Neural cell (in vitro differentiated cells): ENCODE measurements at regions not wholly inside any gene's neighbourhood (a gene's known extent, or its start where the extent isn't known, plus 50 kb on each side); places are given as distances from the start of the nearest gene placed in this dataset.

Experiments
- CTCF ChIP-seq: fragments of 450-650 bp; IDR thresholded peaks from 2 replicates; pipeline ENCODE4 v1.5.1; 2014; ENCODE audit warnings: antibody characterized with exemption, mild to moderate bottlenecking, moderate library complexity; ENCODE audit not compliant: poor library complexity, severe bottlenecking
- EZH2 ChIP-seq: fragments of 200-600, 300-800 bp; shearing (Covaris generic), sonication (generic); IDR thresholded peaks from 2 replicates; pipeline ENCODE4 v1.6.1; 2014; ENCODE audit warnings: antibody characterized with exemption, low read length, borderline replicate concordance, mild to moderate bottlenecking; ENCODE audit not compliant: insufficient read depth, poor library complexity, severe bottlenecking
- MXI1 ChIP-seq: fragments of 450-650 bp; conservative IDR thresholded peaks from 2 replicates; pipeline ENCODE4 v1.6.1; 2014; ENCODE audit warnings: antibody characterized with exemption, mild to moderate bottlenecking; ENCODE audit not compliant: poor library complexity, severe bottlenecking
- RAD21 ChIP-seq: fragments of 450-650 bp; conservative IDR thresholded peaks from 2 replicates; pipeline ENCODE4 v1.6.1; 2014; ENCODE audit warnings: antibody characterized with exemption, mild to moderate bottlenecking, moderate library complexity
- SMC3 ChIP-seq: fragments of 450-650 bp; conservative IDR thresholded peaks from 2 replicates; pipeline ENCODE4 v1.6.1; 2014; ENCODE audit warnings: antibody characterized with exemption, mild to moderate bottlenecking, moderate library complexity; ENCODE audit not compliant: poor library complexity
- TAF1 ChIP-seq: IDR thresholded peaks from 2 replicates; pipeline ENCODE4 v1.6.1; 2012; ENCODE audit warnings: low read depth
- TF ChIP-seq, protein P1 (sequence below): IDR thresholded peaks from 2 replicates; pipeline ENCODE4 v1.6.1; 2012; ENCODE audit warnings: borderline replicate concordance

DNA sequence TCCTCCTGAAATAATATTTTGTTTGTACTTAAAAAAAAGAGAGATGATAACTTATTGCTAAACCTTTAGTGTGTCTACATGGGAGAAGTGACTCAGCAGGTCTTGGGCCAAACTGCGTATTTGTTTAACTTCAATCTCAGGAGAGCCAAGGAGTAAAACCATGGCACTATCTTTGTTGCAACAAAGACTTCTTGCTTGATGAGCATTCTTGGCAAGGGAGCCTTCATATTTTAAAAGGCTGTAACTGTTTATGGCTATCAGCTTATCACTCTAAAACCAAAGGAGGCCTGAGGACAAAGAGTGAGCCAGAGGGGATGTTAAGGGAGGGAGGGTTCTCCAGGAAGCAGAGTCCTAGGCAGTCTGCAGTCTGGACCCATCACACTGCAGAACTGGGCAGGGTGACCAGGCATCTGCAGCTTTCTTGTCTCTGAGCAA, 216.2 kb upstream of the S1PR3 start:
- TF ChIP-seq CTCF (no peak), SMC3 (no peak), MXI1 (no peak), TAF1 (no peak), RAD21 (no peak), EZH2 (no peak)
- TF ChIP-seq, protein P1, sequence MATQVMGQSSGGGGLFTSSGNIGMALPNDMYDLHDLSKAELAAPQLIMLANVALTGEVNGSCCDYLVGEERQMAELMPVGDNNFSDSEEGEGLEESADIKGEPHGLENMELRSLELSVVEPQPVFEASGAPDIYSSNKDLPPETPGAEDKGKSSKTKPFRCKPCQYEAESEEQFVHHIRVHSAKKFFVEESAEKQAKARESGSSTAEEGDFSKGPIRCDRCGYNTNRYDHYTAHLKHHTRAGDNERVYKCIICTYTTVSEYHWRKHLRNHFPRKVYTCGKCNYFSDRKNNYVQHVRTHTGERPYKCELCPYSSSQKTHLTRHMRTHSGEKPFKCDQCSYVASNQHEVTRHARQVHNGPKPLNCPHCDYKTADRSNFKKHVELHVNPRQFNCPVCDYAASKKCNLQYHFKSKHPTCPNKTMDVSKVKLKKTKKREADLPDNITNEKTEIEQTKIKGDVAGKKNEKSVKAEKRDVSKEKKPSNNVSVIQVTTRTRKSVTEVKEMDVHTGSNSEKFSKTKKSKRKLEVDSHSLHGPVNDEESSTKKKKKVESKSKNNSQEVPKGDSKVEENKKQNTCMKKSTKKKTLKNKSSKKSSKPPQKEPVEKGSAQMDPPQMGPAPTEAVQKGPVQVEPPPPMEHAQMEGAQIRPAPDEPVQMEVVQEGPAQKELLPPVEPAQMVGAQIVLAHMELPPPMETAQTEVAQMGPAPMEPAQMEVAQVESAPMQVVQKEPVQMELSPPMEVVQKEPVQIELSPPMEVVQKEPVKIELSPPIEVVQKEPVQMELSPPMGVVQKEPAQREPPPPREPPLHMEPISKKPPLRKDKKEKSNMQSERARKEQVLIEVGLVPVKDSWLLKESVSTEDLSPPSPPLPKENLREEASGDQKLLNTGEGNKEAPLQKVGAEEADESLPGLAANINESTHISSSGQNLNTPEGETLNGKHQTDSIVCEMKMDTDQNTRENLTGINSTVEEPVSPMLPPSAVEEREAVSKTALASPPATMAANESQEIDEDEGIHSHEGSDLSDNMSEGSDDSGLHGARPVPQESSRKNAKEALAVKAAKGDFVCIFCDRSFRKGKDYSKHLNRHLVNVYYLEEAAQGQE, result no peak
